DMS 273 treated with DMSO at 0.1 percent for 48 hours (cell line): ENCODE measurements at regions not wholly inside any gene's neighbourhood (a gene's known extent, or its start where the extent isn't known, plus 50 kb on each side); places are given as distances from the start of the nearest gene placed in this dataset.
"Not testable (repeated sequence)": the region's sequence is repeated elsewhere in the genome, so short reads cannot be mapped to it uniquely, and the experiment has no call there.

ENCODE experiments used
- DNase-seq: peaks from one replicate; lab custom pipeline; 2025; lab: John Stamatoyannopoulos, UW

GRCh38 chr5:12876541-12877298 is 972.5 kb upstream of the CTNND2 start:
- no peak for DNase-seq

DNA sequence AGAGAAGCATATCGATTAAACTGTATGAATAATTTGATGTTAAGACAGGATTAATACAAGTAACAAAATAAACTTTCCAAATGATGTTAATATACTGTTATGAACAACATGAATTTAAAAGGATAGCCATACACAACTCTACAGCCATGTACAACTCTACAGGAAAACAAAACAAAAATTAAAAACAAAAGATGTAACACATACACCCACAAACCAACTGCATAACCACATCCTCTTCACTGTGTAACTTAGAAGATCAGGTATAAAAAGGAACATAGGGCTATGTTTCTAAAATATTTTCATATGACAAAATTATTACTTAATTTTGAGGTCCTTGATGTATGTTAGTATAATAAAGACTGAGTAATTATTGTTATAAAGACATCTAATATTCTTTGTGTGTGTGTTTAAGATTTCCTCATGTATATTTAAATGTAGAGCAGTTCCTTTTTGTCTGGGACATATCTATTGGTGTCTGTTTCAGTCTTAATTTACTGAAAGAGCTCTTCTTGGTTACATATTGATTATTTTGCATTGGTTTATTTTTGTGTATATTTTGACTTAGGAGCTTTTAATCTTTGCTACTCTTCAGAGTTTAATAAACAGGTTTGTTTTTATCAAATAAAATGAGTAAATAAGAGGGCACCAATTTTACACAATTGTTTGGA is 966.8 kb upstream of the CTNND2 start:
- DNase-seq: no peak

GRCh38 chr5:12865529-12865928 is 961.3 kb upstream of the CTNND2 start:
- no peak for DNase-seq

DNA sequence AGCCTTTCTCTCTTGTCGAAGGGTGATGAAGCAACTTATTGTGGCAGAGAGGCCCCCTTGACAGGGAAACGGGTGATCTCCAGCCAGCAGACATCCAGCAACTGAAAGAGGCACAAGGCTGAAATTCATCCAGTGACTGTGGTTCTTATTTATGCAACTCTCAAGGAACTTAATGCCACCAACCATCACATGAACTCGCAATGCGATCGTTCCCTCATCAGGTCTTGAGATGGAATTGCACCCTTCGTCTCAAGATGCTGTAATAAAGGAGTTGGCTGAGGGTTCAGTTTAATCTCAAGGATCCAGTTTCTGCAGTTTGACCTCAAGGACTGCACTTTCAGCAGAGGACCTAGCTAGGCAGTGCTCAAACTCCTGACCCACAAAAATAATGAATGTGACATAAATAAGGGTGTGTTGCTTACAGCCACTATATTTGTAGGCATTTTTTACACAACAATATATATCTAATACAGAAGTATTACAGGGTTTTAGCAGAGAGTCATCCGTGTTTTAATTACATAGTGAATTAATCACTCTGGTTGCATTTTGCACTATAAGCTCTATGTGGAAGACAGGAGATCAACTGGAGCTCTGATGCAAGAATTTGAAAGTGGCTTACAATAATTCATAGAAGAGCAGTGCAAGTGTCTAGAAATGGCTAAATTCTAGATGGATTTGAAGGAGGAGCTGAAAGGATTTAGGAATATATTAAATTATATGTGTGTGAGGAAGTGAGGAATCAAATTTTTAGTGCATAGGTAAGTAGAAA is 957.8 kb upstream of the CTNND2 start:
- no peak for DNase-seq

DNA sequence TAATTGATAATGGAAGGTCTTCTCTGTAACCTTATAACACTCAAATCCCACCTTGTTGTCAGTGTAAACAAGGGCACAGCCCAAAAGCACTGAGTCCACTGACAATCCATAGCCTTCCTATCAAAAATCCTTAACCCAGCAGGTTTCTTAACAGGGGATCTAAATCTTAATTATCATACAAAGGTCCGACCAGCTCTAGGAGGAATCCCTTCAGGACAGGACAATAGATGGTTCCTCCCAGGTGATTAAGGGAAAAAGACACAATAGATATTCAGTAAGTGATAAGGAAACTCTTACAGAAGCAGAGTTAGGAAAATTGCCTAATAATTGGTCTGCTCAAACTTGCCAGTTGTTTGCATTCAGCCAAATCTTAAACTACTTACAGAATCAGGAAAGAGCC is 951.9 kb upstream of the CTNND2 start:
- DNase-seq: not testable (repeated sequence)

GRCh38 chr5:12854386-12854785 is 950.1 kb upstream of the CTNND2 start:
- DNase-seq: no peak

DNA sequence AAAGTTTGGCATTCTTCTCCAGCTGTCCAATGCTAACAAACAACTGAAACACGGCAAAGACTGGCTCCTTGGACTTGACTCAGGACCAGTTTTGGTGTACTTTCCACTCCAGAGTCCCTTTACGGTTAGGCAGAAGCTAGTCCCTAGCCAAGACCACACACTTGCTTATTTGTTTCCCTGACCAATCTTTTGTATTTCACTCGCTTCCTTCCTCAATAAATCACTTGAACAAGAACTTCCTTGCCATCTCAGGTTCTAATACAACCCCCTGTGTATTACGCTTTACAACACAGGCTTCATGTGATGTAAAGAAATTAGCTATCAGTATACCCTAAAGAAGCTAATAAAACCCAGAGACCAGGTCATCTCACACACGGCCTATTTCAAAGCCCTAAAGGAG is 947.5 kb upstream of the CTNND2 start:
- no peak for DNase-seq

GRCh38 chr5:12848709-12849108 is 944.5 kb upstream of the CTNND2 start:
- no peak for DNase-seq

GRCh38 chr5:12845549-12846159 is 941.4 kb upstream of the CTNND2 start:
- no peak for DNase-seq

GRCh38 chr5:12840972-12841371 is 936.7 kb upstream of the CTNND2 start:
- no peak for DNase-seq

GRCh38 chr5:12837592-12837991 is 933.3 kb upstream of the CTNND2 start:
- no peak for DNase-seq

GRCh38 chr5:12825163-12825562 is 920.9 kb upstream of the CTNND2 start:
- no peak for DNase-seq

- DNase-seq: no peak
These were observed 901.0 kb upstream of the CTNND2 start for GRCh38 chr5:12805165-12805698.

- no peak for DNase-seq
These were observed 894.9 kb upstream of the CTNND2 start for GRCh38 chr5:12799165-12799564.

GRCh38 chr5:12795333-12795663 is 891.1 kb upstream of the CTNND2 start:
- DNase-seq: no peak

GRCh38 chr5:12794476-12795332 is 890.5 kb upstream of the CTNND2 start:
- no peak for DNase-seq

DNA sequence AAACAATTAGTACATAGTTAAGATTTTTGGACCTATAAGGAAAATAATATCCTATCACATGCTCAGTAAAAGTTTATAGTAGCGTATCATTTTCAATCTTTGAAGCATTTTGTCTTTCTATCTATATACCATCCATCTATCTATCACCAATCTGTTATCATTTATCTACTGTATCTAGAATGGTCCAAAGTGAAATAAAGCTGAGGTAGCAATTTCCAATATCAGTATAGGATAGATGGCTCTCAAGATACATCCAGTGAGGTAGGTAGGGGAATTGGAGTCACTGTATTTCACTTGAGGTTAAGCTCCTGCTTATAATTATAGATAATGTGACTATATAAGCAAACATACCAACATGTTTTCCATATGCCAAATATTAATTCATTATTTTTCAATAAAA is 889.1 kb upstream of the CTNND2 start:
- no peak for DNase-seq

DNA sequence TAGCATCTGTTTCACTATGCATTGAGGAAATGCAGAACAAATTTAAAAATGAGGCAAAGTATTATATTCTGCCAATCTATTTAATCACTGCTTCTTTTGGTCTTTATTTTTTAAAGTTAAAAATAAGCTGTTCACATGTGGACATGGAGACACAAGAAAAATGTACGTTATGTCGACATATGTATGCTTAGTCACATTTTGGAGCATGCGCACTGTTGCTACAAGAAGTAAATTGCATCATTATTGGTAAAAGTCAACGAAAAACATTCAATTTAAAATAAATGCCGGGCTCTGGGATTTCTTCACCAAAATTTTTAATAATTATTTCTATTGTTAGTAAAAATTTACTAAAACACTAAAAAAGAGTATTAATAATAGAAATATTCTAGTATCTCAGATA is 876.3 kb upstream of the CTNND2 start:
- DNase-seq: no peak

- no peak for DNase-seq
These were observed 873.1 kb upstream of the CTNND2 start for GRCh38 chr5:12777342-12777741.

- DNase-seq: no peak
These were observed 868.0 kb upstream of the CTNND2 start for GRCh38 chr5:12772276-12772675.

DNA sequence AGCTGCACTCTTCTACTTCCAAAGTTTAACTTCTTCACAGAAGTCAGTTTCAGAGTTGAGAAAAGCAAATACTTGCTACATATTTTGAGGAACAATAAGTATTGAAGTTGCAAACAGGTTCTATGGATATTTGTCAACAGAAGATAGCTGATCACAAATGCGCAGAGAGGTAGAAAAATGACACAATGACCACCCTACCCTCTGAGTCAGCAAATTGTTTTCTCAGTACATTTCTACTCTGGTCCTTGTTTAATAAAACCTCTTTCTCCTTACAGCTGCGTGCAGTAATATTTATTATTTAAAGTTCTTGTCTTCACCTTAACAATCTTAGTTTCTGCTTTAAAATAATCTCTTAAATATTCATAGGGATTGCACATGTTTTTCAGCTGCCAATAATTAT is 855.1 kb upstream of the CTNND2 start:
- no peak for DNase-seq

- no peak for DNase-seq
These were observed 852.8 kb upstream of the CTNND2 start for GRCh38 chr5:12757035-12757434.
